GM23338 (cell line): ENCODE measurements at regions not wholly inside any gene's neighbourhood (a gene's known extent, or its start where the extent isn't known, plus 50 kb on each side); places are given as distances from the start of the nearest gene placed in this dataset.

Experiments
- ATAC-seq: fragments of 200-7000 bp; cut with Tn5 transposase; 3 replicates; pipeline ENCODE4 v1.9.1; 2020
- DNase-seq: peaks from one replicate; pipeline ENCODE4 v3.0.0-alpha.2; 2015; ENCODE audit warnings: low spot score
- H2AFZ ChIP-seq: fragments of 200-600 bp; sonication (generic); 2 replicates; pipeline ENCODE4 v1.8.0; 2016; ENCODE audit warnings: antibody characterized with exemption, mild to moderate bottlenecking, moderate library complexity
- H3F3A ChIP-seq: fragments of 200-600 bp; sonication (generic); replicated peaks from 2 replicates; pipeline ENCODE4 v1.8.0; 2017; ENCODE audit warnings: antibody characterized with exemption, mixed run types, low read depth
- H3K27ac ChIP-seq: fragments of 200-600 bp; sonication (generic); 2 replicates; pipeline ENCODE4 v1.6.1; 2016; ENCODE audit warnings: low read depth
- H3K27me3 ChIP-seq: fragments of 200-600 bp; sonication (generic); 2 replicates; pipeline ENCODE4 v1.8.0; 2016; ENCODE audit warnings: mild to moderate bottlenecking, mixed run types, moderate library complexity; ENCODE audit not compliant: insufficient read depth
- H3K36me3 ChIP-seq: fragments of 200-600 bp; sonication (generic); 2 replicates; pipeline ENCODE4 v1.8.0; 2016; ENCODE audit warnings: mild to moderate bottlenecking; ENCODE audit not compliant: insufficient read depth
- H3K4me1 ChIP-seq: fragments of 200-600 bp; sonication (generic); 2 replicates; pipeline ENCODE4 v1.8.0; 2016; ENCODE audit warnings: mild to moderate bottlenecking, moderate library complexity; ENCODE audit not compliant: insufficient read depth
- H3K4me2 ChIP-seq: fragments of 200-600 bp; sonication (generic); 2 replicates; pipeline ENCODE4 v1.7.1; 2017; ENCODE audit warnings: mixed run types
- H3K4me3 ChIP-seq: fragments of 200-600 bp; sonication (generic); 2 replicates; pipeline ENCODE4 v1.6.1; 2016; ENCODE audit warnings: mixed run types
- H3K79me2 ChIP-seq: fragments of 200-600 bp; sonication (generic); replicated peaks from 2 replicates; pipeline ENCODE4 v1.8.0; 2017; ENCODE audit warnings: mild to moderate bottlenecking; ENCODE audit not compliant: insufficient read depth
- H3K9me2 ChIP-seq: fragments of 200-600 bp; sonication (generic); 2 replicates; pipeline ENCODE4 v1.8.0; 2017; ENCODE audit not compliant: insufficient read depth
- H4K20me1 ChIP-seq: fragments of 200-600 bp; sonication (generic); replicated peaks from 2 replicates; pipeline ENCODE4 v1.8.0; 2017; ENCODE audit warnings: mild to moderate bottlenecking; ENCODE audit not compliant: insufficient read depth
- H3K27ac Mint-ChIP-seq: 2 replicates; pipeline ENCODE4 v1.8.0; 2020; ENCODE audit warnings: inconsistent platforms, mild to moderate bottlenecking, moderate library complexity, mixed read lengths
- H3K27me3 Mint-ChIP-seq: 3 replicates; pipeline ENCODE4 v1.8.0; 2022; ENCODE audit warnings: low read depth, mild to moderate bottlenecking, moderate library complexity, mixed read lengths, inconsistent platforms; ENCODE audit not compliant: insufficient read depth, poor library complexity
- H3K36me3 Mint-ChIP-seq: 3 replicates; pipeline ENCODE4 v1.8.0; 2021; ENCODE audit warnings: low read depth, mild to moderate bottlenecking, inconsistent platforms, moderate library complexity, mixed read lengths
- H3K4me1 Mint-ChIP-seq: 3 replicates; pipeline ENCODE4 v1.8.0; 2020; ENCODE audit warnings: mild to moderate bottlenecking, inconsistent platforms, mixed read lengths
- H3K4me3 Mint-ChIP-seq: 3 replicates; pipeline ENCODE4 v1.8.0; 2021; ENCODE audit warnings: moderate library complexity, mild to moderate bottlenecking, inconsistent platforms, mixed read lengths
- H3K9me3 Mint-ChIP-seq: 3 replicates; pipeline ENCODE4 v1.8.0; 2020; ENCODE audit warnings: moderate library complexity, mild to moderate bottlenecking, inconsistent platforms, mixed read lengths
- CREB1 ChIP-seq: fragments of 250-450 bp; sonication (Bioruptor Pico); IDR thresholded peaks from 2 replicates; pipeline ENCODE4 v1.5.0; 2020; ENCODE audit warnings: low read depth, mild to moderate bottlenecking, moderate library complexity
- EZH2 ChIP-seq: fragments of 200-600 bp; sonication (generic); IDR thresholded peaks from one replicate; pipeline ENCODE4 v1.8.0; 2017; ENCODE audit warnings: antibody characterized with exemption, mild to moderate bottlenecking, low read depth; ENCODE audit not compliant: unreplicated experiment
- EZH2phosphoT487 ChIP-seq: fragments of 200-600 bp; sonication (generic); IDR thresholded peaks from one replicate; pipeline ENCODE4 v1.8.1; 2018; ENCODE audit warnings: antibody characterized with exemption; ENCODE audit not compliant: unreplicated experiment
- JUNB ChIP-seq: IDR thresholded peaks from one replicate; pipeline ENCODE4 v1.6.1; 2016; ENCODE audit warnings: antibody characterized with exemption; ENCODE audit not compliant: unreplicated experiment
- NANOG ChIP-seq: IDR thresholded peaks from 2 replicates; pipeline ENCODE4 v1.6.1; 2016; ENCODE audit warnings: antibody characterized with exemption, borderline replicate concordance
- POLR2AphosphoS5 ChIP-seq: IDR thresholded peaks from 2 replicates; pipeline ENCODE4 v1.6.1; 2016; ENCODE audit warnings: antibody characterized with exemption, low read depth
- REST ChIP-seq: IDR thresholded peaks from one replicate; pipeline ENCODE4 v1.6.1; 2018; ENCODE audit warnings: antibody characterized with exemption; ENCODE audit not compliant: unreplicated experiment
- STAT1 ChIP-seq: IDR thresholded peaks from one replicate; pipeline ENCODE4 v1.6.1; 2016; ENCODE audit warnings: antibody characterized with exemption; ENCODE audit not compliant: unreplicated experiment
- ZNF114 ChIP-seq: fragments of 250-450 bp; sonication (Bioruptor Pico); IDR thresholded peaks from 2 replicates; pipeline ENCODE4 v1.5.0; 2020; ENCODE audit warnings: mild to moderate bottlenecking, moderate library complexity
- ZNF331 ChIP-seq: fragments of 250-450 bp; sonication (Bioruptor Pico); IDR thresholded peaks from 2 replicates; pipeline ENCODE4 v1.5.0; 2020; ENCODE audit warnings: low read depth, mild to moderate bottlenecking, moderate library complexity
- ZNF462 ChIP-seq: fragments of 250-450 bp; sonication (Bioruptor Pico); IDR thresholded peaks from 2 replicates; pipeline ENCODE4 v1.5.0; 2020; ENCODE audit warnings: mild to moderate bottlenecking, moderate library complexity
- TF ChIP-seq, protein P1 (sequence below), 2 experiments: fragments of 200-600 bp in 1 of 2; sonication (generic) in 1 of 2; conservative IDR thresholded peaks; 2 replicates each; pipeline versions ENCODE4 v1.5.1 to v1.6.1; 2016 to 2017; ENCODE audit warnings: antibody characterized with exemption in 2 of 2, low read depth in 2 of 2, mild to moderate bottlenecking in 2 of 2, moderate library complexity in 1 of 2
- TF ChIP-seq, protein P2 (sequence below): IDR thresholded peaks from 2 replicates; pipeline ENCODE4 v1.6.1; 2016; ENCODE audit warnings: antibody characterized with exemption

GRCh38 chr2:77922567-77922966, 400.4 kb upstream of the LRRTM4 start:
- Mint-ChIP-seq H3K4me3 (no peak overlapping the region), H3K9me3 (no peaks in the 10 kb centered on the region)
- H3K9me2 ChIP-seq: no peaks in the 10 kb centered on the region

More at GRCh38 chr2:77922567-77922966, 400.4 kb upstream of the LRRTM4 start:
- Mint-ChIP-seq H3K4me1 (no peaks in the 10 kb centered on the region), H3K27me3 (no peaks in the 10 kb centered on the region), H3K36me3 (no peaks in the 10 kb centered on the region), H3K27ac (no peak overlapping the region)
- no peaks in the 10 kb centered on the region for H3K79me2 ChIP-seq
- DNase-seq (no peak), ATAC-seq (no peak)
- H3K27me3 ChIP-seq: no peaks in the 10 kb centered on the region
- H3K27ac ChIP-seq: no peak overlapping the region
- no peak overlapping the region for H3K4me2 ChIP-seq
- no peak overlapping the region for H3K4me3 ChIP-seq
- no peaks in the 10 kb centered on the region for H3F3A ChIP-seq
- no peaks in the 10 kb centered on the region for H3K4me1 ChIP-seq
- TF ChIP-seq ZNF331 (CRISPR knock-in tag) (no peak), EZH2 (no peak), CREB1 (no peak), JUNB (no peak), REST (no peak), ZNF114 (CRISPR knock-in tag) (no peak), EZH2phosphoT487 (no peak), POLR2AphosphoS5 (no peak), ZNF462 (no peak), NANOG (no peak), STAT1 (no peak)
- TF ChIP-seq, protein P1, sequence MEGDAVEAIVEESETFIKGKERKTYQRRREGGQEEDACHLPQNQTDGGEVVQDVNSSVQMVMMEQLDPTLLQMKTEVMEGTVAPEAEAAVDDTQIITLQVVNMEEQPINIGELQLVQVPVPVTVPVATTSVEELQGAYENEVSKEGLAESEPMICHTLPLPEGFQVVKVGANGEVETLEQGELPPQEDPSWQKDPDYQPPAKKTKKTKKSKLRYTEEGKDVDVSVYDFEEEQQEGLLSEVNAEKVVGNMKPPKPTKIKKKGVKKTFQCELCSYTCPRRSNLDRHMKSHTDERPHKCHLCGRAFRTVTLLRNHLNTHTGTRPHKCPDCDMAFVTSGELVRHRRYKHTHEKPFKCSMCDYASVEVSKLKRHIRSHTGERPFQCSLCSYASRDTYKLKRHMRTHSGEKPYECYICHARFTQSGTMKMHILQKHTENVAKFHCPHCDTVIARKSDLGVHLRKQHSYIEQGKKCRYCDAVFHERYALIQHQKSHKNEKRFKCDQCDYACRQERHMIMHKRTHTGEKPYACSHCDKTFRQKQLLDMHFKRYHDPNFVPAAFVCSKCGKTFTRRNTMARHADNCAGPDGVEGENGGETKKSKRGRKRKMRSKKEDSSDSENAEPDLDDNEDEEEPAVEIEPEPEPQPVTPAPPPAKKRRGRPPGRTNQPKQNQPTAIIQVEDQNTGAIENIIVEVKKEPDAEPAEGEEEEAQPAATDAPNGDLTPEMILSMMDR (conservative IDR thresholded peaks at IDR 0.05; ENCODE audit: low read depth in 2 of 2): no peak
- TF ChIP-seq, protein P2, sequence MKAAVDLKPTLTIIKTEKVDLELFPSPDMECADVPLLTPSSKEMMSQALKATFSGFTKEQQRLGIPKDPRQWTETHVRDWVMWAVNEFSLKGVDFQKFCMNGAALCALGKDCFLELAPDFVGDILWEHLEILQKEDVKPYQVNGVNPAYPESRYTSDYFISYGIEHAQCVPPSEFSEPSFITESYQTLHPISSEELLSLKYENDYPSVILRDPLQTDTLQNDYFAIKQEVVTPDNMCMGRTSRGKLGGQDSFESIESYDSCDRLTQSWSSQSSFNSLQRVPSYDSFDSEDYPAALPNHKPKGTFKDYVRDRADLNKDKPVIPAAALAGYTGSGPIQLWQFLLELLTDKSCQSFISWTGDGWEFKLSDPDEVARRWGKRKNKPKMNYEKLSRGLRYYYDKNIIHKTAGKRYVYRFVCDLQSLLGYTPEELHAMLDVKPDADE: no peak
- H3K36me3 ChIP-seq: no peaks in the 10 kb centered on the region
- H2AFZ ChIP-seq: no peak overlapping the region
- H4K20me1 ChIP-seq: no peaks in the 10 kb centered on the region
